Liver (tissue), 8 donors: ENCODE measurements at regions not wholly inside any gene's neighbourhood (a gene's known extent, or its start where the extent isn't known, plus 50 kb on each side); places are given as distances from the start of the nearest gene placed in this dataset.

ENCODE experiments used
- DNase-seq: peaks from one replicate; pipeline ENCODE4 v3.0.0-alpha.2; 2017; ENCODE audit warnings: low spot score
- H3K27ac ChIP-seq, 2 donors: one replicate each; pipeline ENCODE4 v1.7.0; 2013; ENCODE audit warnings: inconsistent platforms in 2 of 2, low read length in 2 of 2, control low read depth in 1 of 2, low read depth in 1 of 2, mild to moderate bottlenecking in 1 of 2
- H3K27me3 ChIP-seq, 4 donors: one replicate each; pipeline versions ENCODE4 v1.6.1 to v1.7.0; 2013; ENCODE audit warnings: low read length in 3 of 4, inconsistent platforms in 1 of 4, mild to moderate bottlenecking in 1 of 4, moderate library complexity in 1 of 4; ENCODE audit not compliant: control insufficient read depth in 4 of 4, insufficient read depth in 4 of 4
- H3K36me3 ChIP-seq, 4 donors: one replicate each; pipeline versions ENCODE4 v1.6.1 to v1.7.0; 2013; ENCODE audit warnings: low read length in 3 of 4, mild to moderate bottlenecking in 3 of 4, low read depth in 1 of 4, moderate library complexity in 1 of 4; ENCODE audit not compliant: control insufficient read depth in 4 of 4, insufficient read depth in 3 of 4
- H3K4me1 ChIP-seq, 4 donors: one replicate each; pipeline versions ENCODE4 v1.6.1 to v1.7.0; 2013; ENCODE audit warnings: low read length in 3 of 4, mild to moderate bottlenecking in 3 of 4, moderate library complexity in 1 of 4; ENCODE audit not compliant: control insufficient read depth in 4 of 4, insufficient read depth in 4 of 4
- H3K4me3 ChIP-seq, 3 donors: one replicate each; pipeline versions ENCODE4 v1.6.1 to v1.7.0; 2013; ENCODE audit warnings: low read length in 3 of 3, control low read depth in 1 of 3, low read depth in 1 of 3, mild to moderate bottlenecking in 1 of 3
- H3K9ac ChIP-seq, 2 donors: one replicate each; pipeline ENCODE4 v1.7.0; 2013; ENCODE audit warnings: low read length in 2 of 2, mild to moderate bottlenecking in 2 of 2, moderate library complexity in 2 of 2, control low read depth in 1 of 2, low read depth in 1 of 2
- H3K9me3 ChIP-seq, 4 donors: one replicate each; pipeline versions ENCODE4 v1.6.1 to v1.7.0; 2013; ENCODE audit warnings: low read length in 3 of 4; ENCODE audit not compliant: control insufficient read depth in 4 of 4
- ATF3 ChIP-seq: IDR thresholded peaks from 2 replicates; pipeline ENCODE4 v1.6.1; 2016; ENCODE audit warnings: antibody characterized with exemption
- CTCF ChIP-seq: fragments of 150-350 bp; IDR thresholded peaks from 2 replicates; pipeline ENCODE4 v1.5.1; 2017; ENCODE audit warnings: improper control_type of control experiment, low read depth, low read length; ENCODE audit not compliant: missing input control
- EGR1 ChIP-seq, 2 donors: IDR thresholded peaks; 2 replicates each; pipeline ENCODE4 v1.6.1; 2016 to 2018; ENCODE audit warnings: antibody characterized with exemption in 2 of 2, low read depth in 2 of 2
- FOXA1 ChIP-seq: IDR thresholded peaks from 2 replicates; pipeline ENCODE4 v1.6.1; 2016; ENCODE audit warnings: antibody characterized with exemption
- FOXA2 ChIP-seq: IDR thresholded peaks from 2 replicates; pipeline ENCODE4 v1.6.1; 2016; ENCODE audit warnings: antibody characterized with exemption
- GABPA ChIP-seq, 2 donors: IDR thresholded peaks in 1 of 2; conservative IDR thresholded peaks in 1 of 2; 2 replicates each; pipeline ENCODE4 v1.6.1; 2016; ENCODE audit warnings: antibody characterized with exemption in 2 of 2, mild to moderate bottlenecking in 1 of 2, moderate library complexity in 1 of 2
- HNF4A ChIP-seq, 2 donors: conservative IDR thresholded peaks; 2 replicates each; pipeline ENCODE4 v1.6.1; 2016; ENCODE audit warnings: antibody characterized with exemption in 2 of 2, mild to moderate bottlenecking in 2 of 2
- HNF4G ChIP-seq: IDR thresholded peaks from 2 replicates; pipeline ENCODE4 v1.6.1; 2016; ENCODE audit warnings: antibody characterized with exemption
- JUND ChIP-seq, 2 donors: IDR thresholded peaks; 2 replicates each; pipeline ENCODE4 v1.6.1; 2016; ENCODE audit warnings: antibody characterized with exemption in 2 of 2
- MAX ChIP-seq: IDR thresholded peaks from 2 replicates; pipeline ENCODE4 v1.6.1; 2016; ENCODE audit warnings: antibody characterized with exemption
- NR2F2 ChIP-seq: IDR thresholded peaks from 2 replicates; pipeline ENCODE4 v1.6.1; 2016; ENCODE audit warnings: antibody characterized with exemption
- RAD21 ChIP-seq, 2 donors: IDR thresholded peaks; 2 replicates each; pipeline ENCODE4 v1.6.1; 2016; ENCODE audit warnings: antibody characterized with exemption in 2 of 2, mild to moderate bottlenecking in 2 of 2
- REST ChIP-seq: IDR thresholded peaks from 2 replicates; pipeline ENCODE4 v1.6.1; 2016; ENCODE audit warnings: antibody characterized with exemption, mild to moderate bottlenecking
- RXRA ChIP-seq, 2 donors: IDR thresholded peaks; 2 replicates each; pipeline ENCODE4 v1.6.1; 2017 to 2018; ENCODE audit warnings: antibody characterized with exemption in 2 of 2, mild to moderate bottlenecking in 1 of 2
- SP1 ChIP-seq: IDR thresholded peaks from 2 replicates; pipeline ENCODE4 v1.6.1; 2018; ENCODE audit warnings: antibody characterized with exemption, mild to moderate bottlenecking
- TAF1 ChIP-seq: conservative IDR thresholded peaks from 2 replicates; pipeline ENCODE4 v1.6.1; 2016; ENCODE audit warnings: antibody characterized with exemption, mild to moderate bottlenecking
- YY1 ChIP-seq: IDR thresholded peaks from 2 replicates; pipeline ENCODE4 v1.6.1; 2016; ENCODE audit warnings: antibody characterized with exemption, mild to moderate bottlenecking
- ZBTB33 ChIP-seq: IDR thresholded peaks from 2 replicates; pipeline ENCODE4 v1.6.1; 2016; ENCODE audit warnings: antibody characterized with exemption
- WGBS: extraction: QIAGEN DNeasy Blood & Tissue Kit; methylation state at CpG from one replicate; pipeline ENCODE4 v1.1.7; 2013; 5-methylcytosine and 5-hydroxymethylcytosine counted together
- donor health status: healthy.
- donor health status: healthy.
- donor health status: healthy.
- donor health status: healthy.
- donor health status: healthy.

GRCh38 chr12:127822809-127823411, 444.1 kb upstream of the TMEM132C start (continued):
- TF ChIP-seq EGR1 (IDR thresholded peaks at IDR 0.05; ENCODE audit: low read depth in 2 of 2), result no peak
- TF ChIP-seq RAD21 (IDR thresholded peaks at IDR 0.05), result no peak
- TF ChIP-seq HNF4A (conservative IDR thresholded peaks at IDR 0.05), result no peak
- no peak for TF ChIP-seq GABPA (IDR thresholded peaks at IDR 0.05 in 1 of 2, conservative IDR thresholded peaks at IDR 0.05 in 1 of 2)
- TF ChIP-seq YY1, result no peak
- no peak for TF ChIP-seq TAF1

GRCh38 chr12:127823801-127824200, 443.2 kb upstream of the TMEM132C start:
- Histone ChIP-seq H3K4me1 (no peaks in the 10 kb centered on the region), H3K27me3 (peaks cover 0 to 5% (median 0%) of the 10 kb centered on the region in 4 donors), H3K36me3 (no peaks in the 10 kb centered on the region), H3K9me3 (peaks cover 0 to 4% (median under 1%) of the 10 kb centered on the region in 4 donors), H3K27ac (no peak overlapping the region), H3K9ac (no peak overlapping the region), H3K4me3 (no peak overlapping the region)
- no peak for DNase-seq
- WGBS, result 61% methylated on average over 4 of the region's 4 CpGs
- TF ChIP-seq RAD21 (IDR thresholded peaks at IDR 0.05), result no peak
- TF ChIP-seq HNF4G, result no peak
- no peak for TF ChIP-seq SP1
- TF ChIP-seq ZBTB33, result no peak
- no peak for TF ChIP-seq REST
- no peak for TF ChIP-seq HNF4A (conservative IDR thresholded peaks at IDR 0.05)
- TF ChIP-seq CTCF, result no peak
- TF ChIP-seq JUND (IDR thresholded peaks at IDR 0.05), result no peak
- TF ChIP-seq ATF3, result no peak
- no peak for TF ChIP-seq RXRA (IDR thresholded peaks at IDR 0.05)
- no peak for TF ChIP-seq GABPA (IDR thresholded peaks at IDR 0.05 in 1 of 2, conservative IDR thresholded peaks at IDR 0.05 in 1 of 2)
- no peak for TF ChIP-seq FOXA1
- TF ChIP-seq NR2F2, result no peak
- no peak for TF ChIP-seq FOXA2
- no peak for TF ChIP-seq TAF1
- no peak for TF ChIP-seq EGR1 (IDR thresholded peaks at IDR 0.05; ENCODE audit: low read depth in 2 of 2)
- no peak for TF ChIP-seq YY1
- no peak for TF ChIP-seq MAX
